ENCODE measurements at regions not wholly inside any gene's neighbourhood (a gene's known extent, or its start where the extent isn't known, plus 50 kb on each side); places are given as distances from the start of the nearest gene placed in this dataset.

GRCh38 chr1:38138498-38139233 is 92.1 kb upstream of the POU3F1 start:
- FAIRE-seq, result no peak
- DNase-seq (ENCODE audit: low spot score in 2 of 2), result peak in 1 of 2 donors; percentile 55

GRCh38 chr1:38137164-38137563 is 90.6 kb upstream of the POU3F1 start:
- FAIRE-seq, result no peak
- no peak for DNase-seq (ENCODE audit: low spot score in 2 of 2)

- no peak for DNase-seq (ENCODE audit: low spot score in 2 of 2)
- FAIRE-seq, result no peak
Measured at GRCh38 chr1:38135625-38136414, 89.2 kb upstream of the POU3F1 start.

GRCh38 chr1:38134294-38134755 is 87.7 kb upstream of the POU3F1 start:
- DNase-seq (ENCODE audit: low spot score in 2 of 2), result no peak

DNA sequence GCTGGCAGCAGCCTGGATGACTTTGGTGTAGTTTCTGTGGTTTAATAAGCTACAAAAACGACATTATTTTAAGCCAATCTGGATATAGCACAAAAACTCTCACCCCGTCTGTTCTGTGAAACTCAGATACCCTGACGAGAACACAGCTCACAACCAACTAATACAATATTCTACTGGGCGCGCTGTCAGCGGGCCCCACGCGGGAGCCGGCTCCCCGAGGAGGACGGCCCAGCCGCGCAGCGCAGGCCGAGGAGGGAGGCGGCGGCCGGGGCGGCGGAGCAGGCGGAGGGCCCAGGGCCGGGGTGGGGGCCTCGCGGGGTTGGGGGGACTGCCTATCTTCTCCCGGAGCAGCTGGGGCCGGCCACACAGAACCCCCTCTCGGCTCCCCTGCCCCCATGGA is 87.2 kb upstream of the POU3F1 start:
- DNase-seq (ENCODE audit: low spot score in 2 of 2) (no peak), FAIRE-seq (no peak)

More at GRCh38 chr1:38134294-38134755, 87.7 kb upstream of the POU3F1 start:
- FAIRE-seq, result no peak

GRCh38 chr1:38133304-38133703 is 86.7 kb upstream of the POU3F1 start:
- DNase-seq (ENCODE audit: low spot score in 2 of 2) (no peak), FAIRE-seq (no peak)

DNA sequence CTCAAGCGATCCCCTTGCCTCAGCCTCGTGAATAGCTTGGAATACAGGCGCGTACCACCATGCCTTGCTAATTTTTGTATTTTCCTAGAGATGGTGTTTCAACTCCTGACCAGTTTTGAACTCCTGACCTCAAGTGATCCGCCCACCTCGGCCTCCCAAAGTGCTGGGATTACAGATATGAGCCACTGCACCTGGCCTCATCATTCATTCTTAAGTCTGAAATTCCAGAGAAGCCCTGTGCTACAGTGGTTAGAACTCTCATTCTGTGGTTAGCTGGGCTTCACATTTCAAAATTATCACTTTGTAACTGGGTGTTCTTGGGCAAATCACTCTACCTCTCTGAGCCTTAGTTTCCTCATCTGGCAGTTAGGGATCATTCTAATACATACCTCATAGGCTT is 86.1 kb upstream of the POU3F1 start:
- DNase-seq (ENCODE audit: low spot score in 2 of 2) (no peak), FAIRE-seq (no peak)

DNA sequence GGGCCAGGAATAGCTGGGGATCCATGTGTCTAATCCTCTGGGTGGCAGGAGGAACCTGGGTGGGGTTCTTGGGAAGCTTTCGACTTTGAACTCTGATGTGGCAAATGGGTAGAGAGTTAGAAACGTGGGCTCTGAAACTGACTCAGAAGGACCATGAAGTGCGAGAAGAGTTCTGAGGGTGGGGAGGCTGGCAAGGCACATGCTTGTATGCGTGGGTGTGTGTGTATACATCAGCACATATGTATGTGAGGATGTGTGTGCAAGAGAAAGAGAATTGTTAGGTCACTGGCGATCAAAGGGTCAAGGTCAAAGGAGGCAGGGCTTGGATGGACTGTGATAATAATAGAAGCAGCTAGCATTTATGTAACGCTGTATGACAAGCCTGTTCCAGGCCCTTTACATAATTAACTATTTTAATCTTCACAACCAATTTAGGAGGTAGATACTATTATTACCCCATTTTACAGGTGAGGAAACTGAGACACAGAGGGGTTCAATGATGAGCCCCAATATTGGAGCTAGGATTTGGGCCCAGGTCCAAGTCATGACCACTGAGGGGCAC is 84.5 kb upstream of the POU3F1 start:
- FAIRE-seq, result no peak
- no peak for DNase-seq (ENCODE audit: low spot score in 2 of 2)

- no peak for DNase-seq (ENCODE audit: low spot score in 2 of 2)
Measured at GRCh38 chr1:38129971-38130370, 83.4 kb upstream of the POU3F1 start.

DNA sequence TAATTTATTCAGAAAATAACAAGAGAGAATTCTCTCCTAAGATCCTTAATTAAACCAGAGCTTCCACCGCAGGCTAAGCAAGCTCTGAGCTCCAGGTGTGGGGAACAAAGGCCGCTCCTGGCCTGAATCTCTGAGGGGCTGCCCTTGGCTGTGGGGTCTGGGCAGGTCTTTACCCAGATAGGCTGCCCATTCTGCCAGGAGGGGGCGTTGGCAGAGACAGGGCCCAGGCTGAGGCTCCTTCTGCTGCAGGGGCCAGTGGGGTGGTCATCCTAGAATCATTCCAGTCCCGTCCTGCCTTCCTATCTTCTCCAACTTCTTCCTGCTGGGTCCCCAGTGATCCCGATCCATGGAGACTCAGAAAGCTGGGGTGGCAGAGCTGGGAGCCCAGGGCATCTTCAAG is 82.9 kb upstream of the POU3F1 start:
- FAIRE-seq (no peak), DNase-seq (ENCODE audit: low spot score in 2 of 2) (no peak)

More at GRCh38 chr1:38129971-38130370, 83.4 kb upstream of the POU3F1 start:
- no peak for FAIRE-seq

GRCh38 chr1:38128926-38129453 is 82.4 kb upstream of the POU3F1 start:
- FAIRE-seq, result no peak

DNA sequence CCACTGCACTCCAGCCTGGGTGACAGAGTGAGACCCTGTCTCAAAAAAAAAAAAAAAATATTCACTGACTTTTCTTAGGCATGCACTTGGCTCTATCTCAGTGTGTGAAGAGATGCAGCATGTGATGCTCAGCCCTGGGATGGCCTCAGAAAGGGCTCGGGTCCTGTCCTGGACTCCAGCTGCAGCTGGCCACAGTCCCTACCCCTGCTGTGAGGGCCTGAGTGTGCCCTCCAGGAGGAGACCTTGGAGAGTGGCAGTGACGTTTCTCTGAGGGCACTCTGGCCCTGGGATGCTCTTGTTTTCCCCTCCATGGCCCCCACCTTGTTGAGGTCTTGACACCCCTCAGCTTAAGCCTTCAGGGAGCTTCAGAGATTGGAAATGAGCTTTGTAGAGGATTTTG is 81.9 kb upstream of the POU3F1 start:
- FAIRE-seq, result no peak
- DNase-seq (ENCODE audit: low spot score in 2 of 2), result no peak

More at GRCh38 chr1:38128926-38129453, 82.4 kb upstream of the POU3F1 start:
- no peak for DNase-seq (ENCODE audit: low spot score in 2 of 2)

DNA sequence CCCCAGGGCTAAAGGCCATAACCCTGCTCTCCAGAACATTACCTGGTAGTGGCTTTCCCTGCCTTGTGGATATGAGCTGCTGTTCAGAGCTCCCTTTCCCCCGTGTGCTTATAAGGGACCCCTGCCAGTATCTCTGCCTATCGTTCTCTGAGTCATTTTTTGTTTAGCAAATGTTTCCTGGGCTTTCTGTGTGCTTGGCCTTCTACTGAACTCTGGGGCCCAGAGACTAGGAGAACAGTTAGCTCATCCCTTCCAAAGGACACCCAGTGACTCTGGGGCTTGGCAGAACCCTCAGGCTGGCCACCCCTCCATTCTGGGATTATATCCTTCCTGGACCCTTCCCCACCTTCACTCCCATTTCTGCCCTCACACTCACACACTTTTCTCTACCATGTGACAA is 80.8 kb upstream of the POU3F1 start:
- FAIRE-seq, result no peak
- DNase-seq (ENCODE audit: low spot score in 2 of 2), result no peak

DNA sequence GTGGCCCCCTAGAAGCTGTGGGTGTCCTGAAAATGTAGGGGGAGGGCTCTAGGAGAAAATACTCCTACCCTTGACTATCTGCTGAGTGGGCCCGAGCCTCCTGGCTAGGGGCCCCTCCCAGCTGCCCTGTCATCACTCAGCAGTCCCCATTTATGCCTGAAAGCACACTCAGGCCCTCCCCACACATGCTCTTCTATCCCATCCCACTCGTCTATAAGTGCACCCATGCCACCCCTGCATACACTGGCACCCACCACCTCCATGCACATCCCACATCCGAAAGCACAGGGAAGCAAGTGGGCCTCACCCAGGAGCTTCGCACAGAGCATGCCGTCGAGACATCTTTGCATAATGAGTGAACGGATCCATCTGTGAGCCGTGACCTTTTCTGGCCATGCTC is 80.4 kb upstream of the POU3F1 start:
- no peak for FAIRE-seq

GRCh38 chr1:38125837-38126520 is 79.4 kb upstream of the POU3F1 start:
- DNase-seq (ENCODE audit: low spot score in 2 of 2) (no peak), FAIRE-seq (no peak)

More for the DNA sequence above, 80.4 kb upstream of the POU3F1 start:
- no peak for DNase-seq (ENCODE audit: low spot score in 2 of 2)

DNA sequence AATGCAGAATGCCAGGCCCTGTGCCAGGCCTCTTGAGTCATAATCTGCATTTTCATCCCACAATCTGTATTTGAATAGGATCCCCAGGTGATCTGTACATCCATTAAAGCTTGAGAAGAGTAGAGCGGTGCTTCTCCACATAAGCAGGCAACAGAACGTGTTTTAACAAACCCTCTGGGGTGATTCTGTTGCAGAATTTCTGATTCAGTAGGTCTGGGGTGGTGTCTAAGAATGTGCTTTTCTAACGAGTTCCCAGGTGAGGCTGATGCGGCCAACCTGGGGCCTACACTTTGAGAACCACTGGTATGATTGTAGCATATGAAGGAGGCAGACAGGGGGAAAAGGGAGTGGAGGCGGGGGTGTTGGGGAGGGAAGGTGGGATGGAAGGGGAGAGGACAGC is 78.4 kb upstream of the POU3F1 start:
- DNase-seq (ENCODE audit: low spot score in 2 of 2) (no peak), FAIRE-seq (no peak)

DNA sequence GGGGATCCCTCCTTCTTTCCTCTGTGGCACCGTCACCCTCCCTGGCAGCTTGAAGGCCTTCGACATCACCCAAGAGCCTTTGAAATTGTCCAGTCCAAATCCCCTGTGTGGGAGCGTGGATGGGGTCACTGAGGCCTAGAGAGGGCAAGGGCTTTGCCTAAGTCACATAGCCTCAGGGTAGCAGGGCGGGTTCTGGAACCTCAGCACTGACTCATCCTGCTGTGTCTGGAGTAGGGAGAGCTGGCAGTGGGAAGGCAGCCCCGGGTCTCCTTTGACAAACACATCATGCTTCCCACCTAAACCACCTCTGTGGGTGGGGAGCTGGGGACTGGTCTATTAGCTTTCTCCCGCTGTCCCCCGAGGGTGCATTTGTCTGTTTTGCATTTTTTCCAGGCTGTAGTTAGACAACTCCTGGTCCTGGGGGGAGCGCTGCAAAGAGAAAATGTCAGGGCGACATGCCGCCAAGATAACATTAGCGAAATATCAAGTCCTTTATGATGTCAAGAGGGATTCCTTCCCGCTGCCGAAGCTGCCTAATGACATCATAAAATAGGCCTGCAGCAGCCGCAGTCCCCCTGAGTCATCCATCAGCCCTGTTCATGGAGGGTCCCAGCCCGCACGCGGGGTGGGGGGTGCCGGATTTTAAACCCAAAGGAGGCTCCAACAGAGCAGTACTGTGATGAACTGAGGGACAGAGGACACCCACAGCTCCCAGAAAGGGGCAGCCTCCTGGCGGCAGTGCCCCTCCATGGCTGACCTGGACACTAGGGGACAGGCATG is 77.0 kb upstream of the POU3F1 start:
- no peak for FAIRE-seq

DNA sequence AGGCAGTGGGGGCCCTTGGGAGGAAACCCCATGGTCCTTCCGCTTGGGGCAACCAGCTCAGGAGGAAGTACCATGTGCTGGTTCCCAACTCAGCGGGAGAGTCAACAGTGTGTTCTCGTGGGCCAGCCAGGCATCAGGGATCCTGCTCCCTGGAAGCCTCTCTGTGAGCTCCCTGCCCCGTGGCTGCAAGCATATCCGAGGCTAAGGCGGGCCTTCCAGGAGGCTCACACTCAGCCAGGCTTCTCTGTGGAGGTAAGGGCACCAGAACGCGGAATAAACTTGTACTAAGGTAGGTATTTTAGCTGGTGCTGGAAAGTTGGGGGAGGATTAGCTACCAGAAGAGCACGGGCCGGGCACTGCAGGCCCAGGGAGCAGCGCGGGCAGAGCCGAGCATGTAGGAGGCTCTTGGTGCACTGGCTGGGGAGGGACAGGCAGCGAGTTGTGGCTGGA is 74.7 kb upstream of the POU3F1 start:
- no peak for FAIRE-seq
- no peak for DNase-seq (ENCODE audit: low spot score in 2 of 2)

More for the DNA sequence above, 77.0 kb upstream of the POU3F1 start:
- DNase-seq (ENCODE audit: low spot score in 2 of 2), result no peak

- FAIRE-seq (no peak), DNase-seq (ENCODE audit: low spot score in 2 of 2) (no peak)
Measured at GRCh38 chr1:38120552-38121230, 74.1 kb upstream of the POU3F1 start.
